Mesenchymal stem cell (in vitro differentiated cells and primary cell): ENCODE measurements at regions not wholly inside any gene's neighbourhood (a gene's known extent, or its start where the extent isn't known, plus 50 kb on each side); places are given as distances from the start of the nearest gene placed in this dataset.
"Not testable (repeated sequence)": the region's sequence is repeated elsewhere in the genome, so short reads cannot be mapped to it uniquely, and the experiment has no call there.

ENCODE experiments used
- DNase-seq: peaks from one replicate; pipeline ENCODE4 v3.0.0-alpha.2; 2013
- H2AFZ ChIP-seq: one replicate; pipeline ENCODE4 v1.6.1; 2013; ENCODE audit warnings: low read depth, mild to moderate bottlenecking, control low read depth, inconsistent platforms, low read length, moderate library complexity
- H2AK5ac ChIP-seq: 2 replicates; pipeline ENCODE4 v1.6.1; 2013; ENCODE audit warnings: low read length, moderate library complexity, mild to moderate bottlenecking, inconsistent platforms; ENCODE audit not compliant: severe bottlenecking
- H2BK120ac ChIP-seq: one replicate; pipeline ENCODE4 v1.6.1; 2013; ENCODE audit warnings: low read depth, mild to moderate bottlenecking, inconsistent platforms, low read length, moderate library complexity
- H2BK12ac ChIP-seq, 2 experiments: one replicate each; pipeline ENCODE4 v1.6.1; 2013; ENCODE audit warnings: inconsistent platforms in 2 of 2, low read length in 2 of 2, mild to moderate bottlenecking in 2 of 2, moderate library complexity in 2 of 2, control low read depth in 1 of 2
- H2BK15ac ChIP-seq: one replicate; pipeline ENCODE4 v1.6.1; 2013; ENCODE audit warnings: mild to moderate bottlenecking, low read depth, inconsistent platforms; ENCODE audit not compliant: poor library complexity, severe bottlenecking
- H2BK5ac ChIP-seq: 2 replicates; pipeline ENCODE4 v1.6.1; 2013; ENCODE audit warnings: low read depth, mild to moderate bottlenecking, low read length, control low read depth, inconsistent platforms; ENCODE audit not compliant: poor library complexity, severe bottlenecking
- H3K14ac ChIP-seq, 2 experiments: one replicate each; pipeline ENCODE4 v1.6.1; 2013; ENCODE audit warnings: inconsistent platforms in 2 of 2, low read length in 2 of 2, control low read depth in 1 of 2, mild to moderate bottlenecking in 1 of 2, moderate library complexity in 1 of 2
- H3K18ac ChIP-seq, 2 experiments: one replicate each; pipeline ENCODE4 v1.6.1; 2013; ENCODE audit warnings: inconsistent platforms in 2 of 2, low read length in 2 of 2, control low read depth in 1 of 2, low read depth in 1 of 2, mild to moderate bottlenecking in 1 of 2
- H3K23ac ChIP-seq, 2 experiments: one replicate each; pipeline ENCODE4 v1.6.1; 2013; ENCODE audit warnings: inconsistent platforms in 2 of 2, low read length in 2 of 2, mild to moderate bottlenecking in 2 of 2, moderate library complexity in 2 of 2, control low read depth in 1 of 2
- H3K27ac ChIP-seq: 2 replicates; pipeline ENCODE4 v1.5.1; 2013; ENCODE audit warnings: mild to moderate bottlenecking, moderate library complexity, low read length, control low read depth, inconsistent platforms; ENCODE audit not compliant: poor library complexity, severe bottlenecking
- H3K27me3 ChIP-seq, 2 experiments: 2 replicates each; pipeline versions ENCODE4 v1.6.1 to v1.7.0; 2013; ENCODE audit warnings: low read length in 2 of 2, mild to moderate bottlenecking in 2 of 2, moderate library complexity in 2 of 2, control low read depth in 1 of 2, inconsistent platforms in 1 of 2; ENCODE audit not compliant: control insufficient read depth in 1 of 2, insufficient read depth in 1 of 2
- H3K36me3 ChIP-seq, 2 experiments: 2 replicates each; pipeline versions ENCODE4 v1.6.1 to v1.7.0; 2013; ENCODE audit warnings: low read length in 2 of 2, control low read depth in 1 of 2, inconsistent platforms in 1 of 2, low read depth in 1 of 2, mild to moderate bottlenecking in 1 of 2; ENCODE audit not compliant: insufficient read depth in 2 of 2, control insufficient read depth in 1 of 2
- H3K4ac ChIP-seq, 2 experiments: one replicate each; pipeline ENCODE4 v1.6.1; 2013; ENCODE audit warnings: inconsistent platforms in 2 of 2, low read length in 2 of 2, mild to moderate bottlenecking in 2 of 2, moderate library complexity in 2 of 2, control low read depth in 1 of 2, low read depth in 1 of 2
- H3K4me1 ChIP-seq: 2 replicates; pipeline ENCODE4 v1.6.1; 2013; ENCODE audit warnings: low read depth, low read length, control low read depth; ENCODE audit not compliant: control insufficient read depth, insufficient read depth
- H3K4me2 ChIP-seq: 2 replicates; pipeline ENCODE4 v1.6.1; 2013; ENCODE audit warnings: low read length, mild to moderate bottlenecking, inconsistent platforms; ENCODE audit not compliant: poor library complexity, severe bottlenecking
- H3K4me3 ChIP-seq, 2 experiments: 2 replicates each; pipeline versions ENCODE4 v1.5.1 to v1.7.0; 2013; ENCODE audit warnings: low read length in 2 of 2, mild to moderate bottlenecking in 2 of 2, control low read depth in 1 of 2, low read depth in 1 of 2; ENCODE audit not compliant: insufficient read depth in 1 of 2
- H3K79me1 ChIP-seq: replicated peaks from 2 replicates; pipeline ENCODE4 v1.6.1; 2013; ENCODE audit warnings: mild to moderate bottlenecking, control low read depth, low read length, inconsistent platforms; ENCODE audit not compliant: poor library complexity, severe bottlenecking
- H3K9ac ChIP-seq: 2 replicates; pipeline ENCODE4 v1.7.0; 2013; ENCODE audit warnings: mild to moderate bottlenecking, low read length, moderate library complexity
- H3K9me3 ChIP-seq: 2 replicates; pipeline ENCODE4 v1.7.0; 2013; ENCODE audit warnings: mild to moderate bottlenecking, low read length; ENCODE audit not compliant: control insufficient read depth
- H4K8ac ChIP-seq: one replicate; pipeline ENCODE4 v1.6.1; 2013; ENCODE audit warnings: inconsistent platforms, mild to moderate bottlenecking, low read length, moderate library complexity
- H4K91ac ChIP-seq: one replicate; pipeline ENCODE4 v1.6.1; 2013; ENCODE audit warnings: mild to moderate bottlenecking, low read length, inconsistent platforms
- WGBS: methylation state at CpG from one replicate; pipeline ENCODE4 v1.1.7; 2013; ENCODE audit warnings: mixed read lengths; 5-methylcytosine and 5-hydroxymethylcytosine counted together

DNA sequence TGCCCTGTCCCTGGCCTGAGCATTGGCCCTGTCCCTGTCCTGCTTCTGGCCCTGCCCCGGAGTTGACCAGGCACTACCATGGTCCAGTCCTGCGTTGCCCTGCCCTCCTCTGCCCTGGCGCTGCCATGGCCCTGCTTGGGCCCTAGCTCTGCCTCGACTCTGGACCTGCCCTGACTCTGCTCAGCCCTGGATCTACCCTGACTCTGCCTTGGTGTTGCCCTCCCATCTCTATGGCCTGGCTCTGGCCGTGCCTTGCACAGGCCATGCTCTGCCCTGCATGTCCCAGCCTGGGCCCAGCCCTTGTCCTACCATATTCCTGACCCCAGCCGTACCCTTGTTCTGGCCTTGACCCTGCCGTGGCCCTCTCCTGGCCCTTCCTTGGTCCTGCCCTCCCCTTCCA lies 235.7 kb downstream of the GOLGA6L6 start:
- H4K91ac ChIP-seq, H3K4me3 ChIP-seq, H3K18ac ChIP-seq, H3K9ac ChIP-seq, H3K27me3 ChIP-seq, H3K4me2 ChIP-seq, H2BK12ac ChIP-seq, H3K23ac ChIP-seq, H3K79me1 ChIP-seq, H3K14ac ChIP-seq, H3K4me1 ChIP-seq, H2AK5ac ChIP-seq, H2BK120ac ChIP-seq, H3K36me3 ChIP-seq, H2BK15ac ChIP-seq, H3K27ac ChIP-seq, H4K8ac ChIP-seq, H3K4ac ChIP-seq, H3K9me3 ChIP-seq, H2BK5ac ChIP-seq, DNase-seq, H2AFZ ChIP-seq: not testable (repeated sequence)
- WGBS, result 81% methylated on average over 7 of the region's 7 CpGs

DNA sequence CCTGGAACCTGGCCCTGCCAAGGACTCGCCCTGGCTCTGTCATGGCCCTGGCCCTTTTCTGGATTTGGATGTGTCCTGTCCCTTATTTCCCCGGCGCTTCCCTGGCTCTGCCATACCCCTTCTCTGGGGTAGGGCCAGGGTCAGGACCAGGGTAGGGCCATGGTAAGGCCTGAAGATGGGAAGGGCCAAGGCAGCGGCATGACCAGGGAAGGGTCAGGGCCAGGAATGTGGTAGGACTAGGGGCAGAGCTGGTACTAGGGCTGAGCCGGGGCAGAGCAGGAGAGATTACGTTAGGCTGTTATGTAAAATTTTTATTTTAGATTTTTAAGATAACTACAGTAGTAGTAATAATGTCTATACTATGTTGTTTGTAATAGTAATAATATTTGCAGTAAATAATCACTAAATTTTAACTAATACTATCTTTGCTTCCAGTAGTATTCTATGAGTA lies 236.6 kb downstream of the GOLGA6L6 start:
- H3K4ac ChIP-seq, H2BK15ac ChIP-seq, H2BK120ac ChIP-seq, H3K9me3 ChIP-seq, H2BK5ac ChIP-seq, H3K9ac ChIP-seq, H3K4me3 ChIP-seq, H3K18ac ChIP-seq, H3K36me3 ChIP-seq, H3K27me3 ChIP-seq, H2BK12ac ChIP-seq, H2AFZ ChIP-seq, H3K23ac ChIP-seq, H2AK5ac ChIP-seq, DNase-seq, H4K8ac ChIP-seq, H3K4me1 ChIP-seq, H3K27ac ChIP-seq, H3K4me2 ChIP-seq, H3K14ac ChIP-seq, H3K79me1 ChIP-seq, H4K91ac ChIP-seq: not testable (repeated sequence)
- WGBS, result 68% methylated on average over 4 of the region's 6 CpGs

DNA sequence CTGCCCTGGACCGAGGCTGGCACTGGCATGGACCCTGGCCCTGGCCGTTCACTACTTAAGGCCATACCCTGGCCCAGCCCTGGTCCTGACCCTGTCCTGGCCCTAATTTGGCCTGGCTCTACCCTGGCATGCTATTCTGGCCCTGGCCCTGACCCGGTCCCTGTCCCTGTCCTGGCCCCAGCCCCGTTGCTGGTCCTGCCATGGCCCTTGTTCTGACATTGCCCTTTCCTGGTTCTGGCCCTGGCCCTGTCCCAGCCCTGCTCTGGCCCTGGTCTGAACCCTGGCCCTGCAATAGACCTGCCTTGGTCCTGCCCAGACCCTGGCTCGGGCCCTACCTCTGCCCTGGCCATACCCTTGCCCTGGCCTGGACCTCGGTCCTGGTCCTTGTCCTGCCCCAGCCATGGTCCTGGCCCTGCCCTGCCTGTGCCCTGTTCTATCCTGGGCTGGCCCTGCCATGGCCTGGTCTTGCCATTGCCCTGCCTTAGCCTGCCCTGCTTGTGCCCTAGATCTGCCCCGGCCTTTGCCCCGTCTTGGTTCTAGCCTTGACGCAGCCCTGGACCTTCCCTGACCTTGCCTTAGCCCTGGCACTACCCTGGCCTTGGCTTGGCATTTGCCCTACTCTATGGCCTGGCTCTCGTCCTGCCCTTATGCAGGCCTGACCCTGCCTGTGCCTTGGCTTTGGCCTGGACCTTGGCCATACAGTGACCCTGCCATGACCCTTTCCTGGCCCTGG lies 237.2 kb downstream of the GOLGA6L6 start:
- H2AK5ac ChIP-seq, H2BK5ac ChIP-seq, H3K36me3 ChIP-seq, H3K4me2 ChIP-seq, H3K4ac ChIP-seq, H4K8ac ChIP-seq, H3K4me1 ChIP-seq, H2BK120ac ChIP-seq, H2AFZ ChIP-seq, H2BK15ac ChIP-seq, H3K23ac ChIP-seq, DNase-seq, H3K9me3 ChIP-seq, H3K4me3 ChIP-seq, H4K91ac ChIP-seq, H3K27ac ChIP-seq, H3K27me3 ChIP-seq, H2BK12ac ChIP-seq, H3K18ac ChIP-seq, H3K79me1 ChIP-seq, H3K14ac ChIP-seq, H3K9ac ChIP-seq: not testable (repeated sequence)
- 66% methylated on average over 10 of the region's 10 CpGs for WGBS

DNA sequence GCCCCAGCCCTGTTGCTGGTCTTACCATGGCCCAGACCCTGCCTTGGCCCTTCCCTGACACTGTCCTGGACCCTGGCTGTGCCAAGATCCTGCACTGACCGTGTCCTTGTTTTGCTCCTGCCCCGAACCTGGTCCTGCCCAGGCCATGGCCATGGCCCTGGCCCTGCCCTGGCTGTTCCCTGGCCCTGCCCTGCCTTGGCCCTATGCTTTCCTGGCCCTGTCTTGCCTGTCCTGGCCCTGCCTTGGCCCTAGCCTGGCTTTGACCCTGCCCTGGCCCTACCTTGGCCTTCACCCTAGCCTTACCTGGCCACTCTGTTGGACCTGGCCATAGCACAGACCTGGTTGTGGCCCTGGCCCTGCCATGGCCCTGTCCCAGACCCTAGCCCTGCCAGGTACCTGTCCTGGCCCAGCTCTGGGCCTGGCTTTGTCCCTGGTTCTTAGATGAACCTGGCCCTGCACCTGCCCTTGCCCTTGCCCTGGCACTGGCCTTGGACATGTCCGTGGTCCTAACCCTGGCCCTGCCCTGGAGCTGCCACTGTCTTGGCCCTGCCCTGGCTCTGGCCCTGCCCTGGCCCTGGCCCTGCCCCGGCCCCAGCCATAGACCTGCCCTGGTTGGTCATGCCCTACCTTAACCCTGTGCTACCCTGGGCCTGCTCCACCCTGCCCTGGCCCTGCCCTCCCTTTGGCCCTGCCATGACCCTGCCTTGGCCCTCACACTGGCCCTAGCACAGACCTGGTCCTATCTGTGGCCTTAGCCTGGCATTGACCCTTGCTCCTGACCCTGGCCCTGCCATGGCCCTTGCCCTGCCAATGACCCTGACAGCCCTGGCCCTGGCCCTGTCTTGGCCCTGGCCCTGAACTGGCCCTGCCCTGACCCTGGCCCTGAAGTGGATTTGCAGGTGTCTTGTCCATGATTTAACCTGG lies 238.1 kb downstream of the GOLGA6L6 start:
- not testable (repeated sequence) for H2BK12ac ChIP-seq, H3K27ac ChIP-seq, H2BK5ac ChIP-seq, H2BK120ac ChIP-seq, H3K36me3 ChIP-seq, H3K18ac ChIP-seq, H2AFZ ChIP-seq, H4K91ac ChIP-seq, H3K4ac ChIP-seq, H3K4me3 ChIP-seq, H3K27me3 ChIP-seq, H4K8ac ChIP-seq, DNase-seq, H2BK15ac ChIP-seq, H3K9ac ChIP-seq, H3K4me1 ChIP-seq, H3K4me2 ChIP-seq, H2AK5ac ChIP-seq, H3K9me3 ChIP-seq, H3K79me1 ChIP-seq, H3K23ac ChIP-seq, H3K14ac ChIP-seq
- WGBS, result 56% methylated on average over 3 of the region's 4 CpGs
